GM04504 (cell line): ENCODE measurements at regions not wholly inside any gene's neighbourhood (a gene's known extent, or its start where the extent isn't known, plus 50 kb on each side); places are given as distances from the start of the nearest gene placed in this dataset.

Experiments used
- DNase-seq: peaks from one replicate; pipeline ENCODE4 v3.0.0-alpha.2; 2012; ENCODE audit warnings: low read depth

DNA sequence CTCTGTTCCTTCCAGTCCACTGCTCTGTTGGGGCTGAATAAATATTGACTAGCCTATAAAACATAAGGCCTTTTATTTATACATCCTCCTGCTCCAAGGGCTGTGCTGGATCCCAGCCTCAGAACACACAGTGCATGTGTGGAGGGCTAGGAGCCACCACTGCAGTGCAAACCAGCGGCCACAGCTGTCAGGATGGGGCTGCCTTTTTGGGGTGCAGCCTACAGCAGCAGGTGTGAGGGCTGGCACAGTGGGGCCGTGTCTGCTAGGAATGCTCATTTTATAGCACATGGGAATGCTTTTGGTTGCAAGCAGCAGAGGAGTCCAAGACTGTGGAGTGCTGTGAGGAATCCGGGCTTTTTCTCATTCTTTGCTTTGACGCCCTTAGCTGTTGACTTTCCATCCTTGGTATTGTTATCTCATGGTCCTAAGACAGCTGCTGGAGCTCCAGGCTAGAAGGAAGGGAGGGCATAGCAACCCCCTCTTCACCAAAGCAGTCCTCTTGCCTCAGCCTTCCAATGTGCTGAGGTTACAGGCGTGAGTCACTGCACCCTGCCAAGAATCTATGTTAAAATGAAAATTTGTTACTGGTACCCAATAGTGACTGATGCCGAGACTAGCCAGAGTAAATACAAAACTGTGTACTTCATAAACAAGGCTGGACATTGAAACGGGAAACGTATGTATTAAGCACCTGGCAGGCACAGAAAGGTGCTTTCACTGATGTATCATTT lies 334.3 kb upstream of the GATB start:
- peak; percentile 58 for DNase-seq

DNA sequence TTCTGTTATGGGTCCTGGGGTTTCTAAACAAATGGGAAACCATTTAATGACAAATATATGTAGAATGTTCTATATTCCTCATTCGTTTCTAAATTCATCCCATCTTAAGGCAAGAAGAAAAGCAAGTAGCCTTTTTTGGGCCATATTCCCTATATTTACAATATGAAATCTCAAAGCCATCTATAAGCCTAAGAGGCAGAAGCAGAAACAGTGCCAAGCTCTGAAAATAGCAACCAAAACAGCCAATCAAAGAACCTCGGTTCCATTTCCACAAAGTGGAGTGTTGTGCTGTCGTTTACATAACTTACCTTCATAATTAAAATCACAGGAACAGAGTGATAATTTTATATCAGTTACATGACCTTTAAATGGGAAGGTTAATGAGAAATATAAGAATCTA lies 330.6 kb upstream of the GATB start:
- no peak for DNase-seq

DNA sequence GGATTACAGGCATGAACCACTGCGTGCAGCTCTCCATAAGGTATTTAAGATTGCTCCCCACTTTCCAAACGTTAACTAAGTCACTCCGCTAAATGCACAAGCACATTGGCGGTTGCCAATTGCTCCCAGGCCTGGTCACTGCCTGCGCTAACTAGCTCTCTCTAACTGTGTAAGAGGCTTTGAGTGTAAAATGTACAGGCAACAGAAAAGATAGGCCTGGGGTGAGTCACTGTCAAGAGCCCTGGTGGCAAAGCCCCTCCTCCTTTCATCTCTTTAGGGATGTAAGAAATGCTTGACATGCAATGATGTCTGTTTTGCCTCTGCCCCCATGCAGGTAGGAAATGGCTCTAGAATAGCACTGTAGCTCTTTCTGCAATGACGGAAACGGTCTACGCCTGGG lies 329.7 kb upstream of the GATB start:
- DNase-seq: peak; percentile 34

DNA sequence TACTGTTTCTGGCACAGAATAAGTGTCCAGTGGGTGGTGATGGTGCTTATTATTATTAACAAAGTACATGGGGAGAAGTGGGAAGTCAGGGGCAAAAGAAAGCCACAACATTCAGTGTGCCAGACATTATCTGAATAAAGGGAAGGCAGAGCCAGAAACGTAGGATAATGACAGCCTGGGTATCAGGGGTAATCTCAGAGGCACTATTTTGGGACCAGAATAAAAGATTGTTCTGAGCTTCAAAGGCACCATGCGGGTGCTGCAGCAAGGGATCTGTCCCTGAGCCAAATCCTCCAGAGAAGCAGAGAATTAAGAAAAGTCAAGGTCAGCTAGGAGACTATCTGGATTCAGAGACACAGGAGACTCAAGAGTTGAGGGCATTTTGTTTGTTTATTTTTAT lies 328.8 kb upstream of the GATB start:
- no peak for DNase-seq

DNA sequence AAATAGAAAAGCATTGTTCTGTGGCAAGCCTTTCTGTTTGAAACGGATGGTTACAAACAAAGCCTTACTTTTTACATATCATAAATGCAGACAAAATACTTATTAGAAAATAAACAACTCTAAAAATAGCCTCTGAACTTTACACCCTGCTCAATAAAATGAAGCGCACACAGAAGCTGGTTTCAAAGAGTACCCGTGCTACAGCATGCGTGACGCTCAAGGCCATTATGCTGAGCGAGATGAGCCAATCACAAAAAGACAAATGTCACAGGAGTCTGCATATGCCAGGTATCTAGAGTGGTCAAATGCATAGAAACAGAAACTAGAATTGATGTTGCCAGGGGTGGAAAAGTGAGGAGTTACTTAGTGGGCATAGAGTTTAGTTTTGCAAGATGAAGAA lies 326.5 kb upstream of the GATB start:
- DNase-seq: no peak

DNA sequence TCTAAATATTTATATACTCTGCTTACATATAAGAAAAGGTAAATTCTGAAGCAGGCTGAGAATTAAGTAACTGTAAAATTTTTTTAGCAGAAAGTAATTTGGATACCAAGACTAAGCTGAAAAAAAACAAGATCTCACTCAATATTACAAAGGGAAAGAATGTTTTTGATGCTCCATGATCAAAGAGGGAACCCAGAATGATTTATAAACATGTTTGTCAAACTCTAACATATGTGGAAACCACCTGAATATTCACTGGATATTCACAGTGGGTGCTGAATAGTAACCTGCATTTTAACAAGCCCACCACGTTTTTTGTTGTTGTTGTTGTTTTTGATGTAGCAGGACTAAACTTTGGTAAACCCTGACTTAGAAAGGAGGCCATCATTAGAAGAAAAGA lies 324.9 kb upstream of the GATB start:
- DNase-seq: no peak

DNA sequence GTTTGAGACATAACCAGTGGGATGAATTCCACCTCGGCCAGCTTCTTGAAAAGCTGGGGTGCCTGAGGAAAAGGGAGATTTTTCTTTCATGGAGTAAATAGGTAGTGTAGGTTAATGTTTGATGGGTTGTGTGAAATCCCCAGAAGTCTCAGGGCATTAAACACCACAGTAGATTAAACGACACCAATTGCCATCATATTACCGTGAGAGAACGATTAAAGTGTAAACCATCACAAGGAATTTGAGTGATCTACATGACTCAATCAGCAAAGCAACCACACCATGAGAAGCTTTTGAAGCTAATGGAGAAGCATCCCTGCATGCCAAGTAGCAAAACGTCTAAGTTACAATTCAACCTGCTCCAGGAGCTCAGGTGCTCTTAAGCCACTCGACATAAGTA lies 322.5 kb upstream of the GATB start:
- no peak for DNase-seq

DNA sequence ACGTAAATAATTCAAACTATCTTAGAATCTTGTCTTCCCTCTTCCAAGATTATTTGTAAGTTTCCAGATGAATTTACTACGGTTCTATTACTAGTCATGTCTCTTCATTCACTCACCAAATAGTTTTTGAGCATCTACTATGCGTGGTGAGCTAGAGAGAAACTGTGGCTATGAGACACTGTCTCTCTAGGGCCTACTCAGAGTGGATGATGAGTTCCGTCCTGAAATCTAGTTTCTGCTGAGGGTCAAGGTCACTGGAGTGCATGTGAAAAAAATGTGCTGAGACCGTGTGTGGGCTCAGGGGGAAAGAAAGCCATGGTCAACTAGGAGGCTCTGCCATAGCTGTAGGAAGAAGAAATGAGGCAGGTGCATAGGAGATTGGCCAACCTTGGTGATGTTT lies 320.2 kb upstream of the GATB start:
- DNase-seq: no peak

DNA sequence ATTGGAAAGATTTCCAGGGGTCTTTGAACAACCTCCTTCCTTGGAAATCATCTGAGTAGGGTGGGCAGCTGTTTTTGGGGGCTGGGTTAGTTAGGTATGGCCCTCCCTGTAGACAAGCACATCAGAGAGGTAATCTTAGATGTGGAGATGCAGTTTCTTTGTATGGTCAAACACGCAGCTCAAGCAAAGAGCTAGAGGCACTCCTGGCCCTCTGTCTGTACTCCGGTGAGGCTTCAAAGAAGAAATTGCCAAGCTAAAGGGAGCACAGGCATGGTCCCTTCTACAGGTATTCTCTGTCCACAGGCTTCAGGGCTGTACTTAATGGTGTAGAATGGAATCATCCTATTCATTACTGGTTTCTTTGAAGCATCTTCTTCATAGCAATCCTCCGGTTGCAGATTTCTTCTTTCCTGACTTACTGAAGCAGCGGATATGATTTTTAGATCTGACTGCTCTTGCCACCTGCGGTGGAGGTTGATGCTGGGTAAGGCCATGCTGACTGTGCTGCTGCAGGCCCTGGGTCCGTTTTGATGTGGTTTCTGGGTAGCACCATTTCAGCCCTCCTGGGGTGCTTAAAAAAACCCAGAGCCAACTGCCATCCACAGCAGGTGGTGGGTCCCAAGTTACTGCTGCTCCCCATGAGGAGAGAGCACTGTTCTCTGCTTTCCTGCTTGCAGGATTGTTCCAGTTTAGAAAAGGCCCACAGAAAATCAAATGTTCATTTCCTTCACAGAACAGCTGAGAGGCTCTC lies 318.9 kb upstream of the GATB start:
- DNase-seq: no peak

DNA sequence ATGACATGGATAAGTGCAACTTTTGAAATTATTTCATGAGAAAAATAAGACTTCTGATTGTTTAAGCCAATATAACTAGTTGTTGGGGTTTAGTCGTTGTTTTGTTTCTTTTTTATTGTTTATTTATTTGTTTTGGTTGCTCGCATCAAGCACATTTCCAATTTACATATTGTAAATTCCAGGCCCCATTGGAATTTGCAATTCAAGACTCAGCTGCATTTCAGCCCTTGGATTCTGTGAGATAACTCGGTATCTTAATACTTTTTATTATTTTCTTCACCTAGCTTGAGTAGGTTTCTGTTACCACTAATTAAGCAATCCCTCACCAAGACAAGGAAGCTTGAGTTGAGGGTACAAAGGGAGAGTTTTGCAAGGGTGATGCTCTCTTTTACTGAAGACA lies 318.3 kb upstream of the GATB start:
- DNase-seq: no peak

DNA sequence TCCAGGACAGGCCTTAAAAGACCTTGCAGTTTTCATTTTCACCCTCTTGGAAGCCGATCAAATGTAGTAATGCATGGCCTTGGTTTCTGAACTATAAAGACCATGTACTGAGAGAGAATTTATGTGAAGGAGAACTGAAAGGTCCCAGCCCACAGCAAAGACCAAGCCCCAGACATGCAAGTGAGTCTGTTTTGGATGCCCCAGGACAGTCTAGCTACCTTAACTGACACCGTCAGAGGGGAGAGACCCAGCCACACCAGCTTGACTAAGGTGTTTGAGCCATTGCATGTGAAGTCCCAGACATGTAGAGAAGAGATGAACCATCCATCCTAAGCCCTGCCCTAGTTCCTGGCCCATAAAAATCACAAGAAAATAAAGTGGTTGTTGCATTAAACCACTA lies 316.8 kb upstream of the GATB start:
- DNase-seq: no peak

DNA sequence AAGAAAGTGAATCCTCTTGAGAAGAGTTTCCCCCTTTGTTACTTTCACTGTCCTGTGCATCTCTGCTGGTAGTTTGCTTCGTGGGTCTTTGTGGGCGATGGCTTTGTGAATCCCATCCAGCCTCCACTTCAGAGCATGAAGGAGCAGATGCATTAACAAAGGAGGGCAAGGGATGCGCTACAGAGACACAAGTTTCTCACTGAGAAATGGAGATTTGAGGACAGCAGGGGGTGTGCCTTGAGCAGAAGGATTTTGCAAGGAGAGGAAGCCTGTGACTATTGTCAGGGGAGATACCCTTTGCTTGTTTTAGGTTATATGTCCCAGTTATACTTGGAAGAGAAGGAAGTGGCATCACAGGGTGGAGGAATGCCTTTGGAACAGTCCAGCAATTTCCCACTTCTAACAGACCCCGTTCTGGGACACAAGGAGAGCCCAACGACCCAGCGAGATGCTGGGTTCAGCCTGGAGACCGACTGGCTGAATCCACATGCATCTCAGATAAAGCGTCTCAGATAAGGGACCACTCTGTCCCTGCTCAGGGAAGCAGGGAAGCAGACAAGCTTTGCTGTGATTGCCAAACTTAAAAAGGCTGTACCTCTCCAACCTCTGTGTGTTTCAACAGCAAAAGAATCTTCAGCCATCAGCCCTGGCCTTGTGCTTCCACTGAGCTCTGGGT lies 314.6 kb upstream of the GATB start:
- no peak for DNase-seq

DNA sequence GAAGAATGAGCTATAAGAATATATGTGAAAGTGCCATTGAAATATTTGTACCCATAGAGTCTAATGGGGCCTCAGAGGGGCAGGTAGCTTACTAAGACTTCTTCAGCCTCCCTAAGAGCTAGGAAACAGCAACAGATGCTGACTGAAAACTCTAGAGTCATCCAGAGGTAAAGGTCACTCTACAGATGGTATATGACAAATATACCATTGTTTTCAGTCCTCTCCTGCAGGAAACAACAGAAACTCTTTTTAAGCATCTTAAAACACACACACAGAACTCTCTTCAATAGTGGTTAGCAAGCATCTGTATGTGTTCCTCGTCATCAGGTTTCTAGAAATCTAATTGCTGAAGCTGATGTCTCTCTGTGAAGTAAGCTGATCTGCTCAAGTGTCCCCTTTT lies 313.8 kb upstream of the GATB start:
- DNase-seq: no peak

DNA sequence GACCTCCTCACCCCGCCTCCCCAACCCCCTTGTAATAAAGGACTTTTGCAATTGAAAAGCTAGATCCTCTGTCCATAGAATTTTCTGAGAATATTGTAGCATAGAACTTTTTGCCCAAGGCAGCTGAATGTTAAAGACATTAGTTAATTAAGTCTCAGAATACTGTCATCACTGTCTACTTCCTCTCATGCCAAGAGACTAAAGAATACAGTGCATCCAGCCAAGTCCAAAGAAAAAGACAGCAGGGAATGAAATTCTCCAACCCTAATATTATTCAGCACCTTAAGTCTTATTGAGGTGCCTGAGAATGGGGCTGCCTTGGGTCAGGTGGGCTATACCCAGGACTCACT lies 313.3 kb upstream of the GATB start:
- no peak for DNase-seq

DNA sequence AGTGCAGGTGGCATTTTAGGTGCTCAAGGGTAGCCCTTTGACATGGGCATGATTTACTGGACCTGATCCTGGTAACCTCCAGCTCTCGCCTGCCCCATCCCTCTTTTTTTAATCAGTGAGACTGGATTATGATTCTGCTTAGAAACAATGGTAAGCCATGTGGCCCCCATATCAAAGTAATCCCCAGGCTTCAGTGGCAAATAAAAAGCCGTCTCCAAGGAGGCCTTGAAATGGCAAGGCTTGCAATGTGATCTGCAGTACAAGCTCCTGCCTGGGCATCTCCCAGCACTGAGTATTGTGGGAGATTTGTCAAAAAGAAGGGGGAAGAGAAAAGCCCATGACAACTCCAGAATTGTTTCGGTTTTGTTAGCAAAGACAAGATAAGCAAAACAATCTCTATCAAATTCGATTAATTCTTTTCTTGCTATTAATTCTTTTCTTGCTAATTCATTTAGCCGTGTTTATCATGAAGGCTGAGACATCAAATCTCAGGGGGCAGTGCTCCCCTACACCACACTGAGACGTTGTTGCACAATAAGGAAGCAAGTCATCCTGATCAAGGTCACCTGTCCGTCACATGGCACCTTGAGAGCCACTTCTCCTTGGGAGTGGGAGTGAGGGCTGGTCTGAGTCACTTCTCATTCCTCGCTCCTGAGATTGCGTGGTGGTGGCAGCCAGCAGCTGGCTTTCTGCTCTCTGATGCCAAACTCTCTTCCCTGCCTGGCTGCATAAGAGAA lies 312.7 kb upstream of the GATB start:
- no peak for DNase-seq

DNA sequence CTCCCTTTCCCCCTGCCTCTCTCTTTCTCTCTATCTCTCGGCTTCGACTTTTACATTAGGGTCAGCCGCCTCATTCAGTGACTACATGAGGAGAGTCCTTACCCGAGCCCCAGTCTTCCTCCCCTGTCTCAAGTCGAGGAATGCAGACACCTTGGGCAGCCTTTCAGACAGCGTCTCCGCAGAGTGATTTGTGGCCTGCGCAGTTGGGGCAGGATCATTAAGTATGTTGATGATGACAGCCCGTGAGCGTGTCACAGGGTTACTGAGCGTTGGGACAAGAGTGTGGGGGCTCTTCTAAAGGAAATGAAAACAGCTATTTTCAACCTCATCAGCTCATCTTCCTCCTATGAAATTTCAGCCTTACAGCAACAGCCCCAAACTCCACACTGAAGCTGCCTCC lies 312.1 kb upstream of the GATB start:
- no peak for DNase-seq

DNA sequence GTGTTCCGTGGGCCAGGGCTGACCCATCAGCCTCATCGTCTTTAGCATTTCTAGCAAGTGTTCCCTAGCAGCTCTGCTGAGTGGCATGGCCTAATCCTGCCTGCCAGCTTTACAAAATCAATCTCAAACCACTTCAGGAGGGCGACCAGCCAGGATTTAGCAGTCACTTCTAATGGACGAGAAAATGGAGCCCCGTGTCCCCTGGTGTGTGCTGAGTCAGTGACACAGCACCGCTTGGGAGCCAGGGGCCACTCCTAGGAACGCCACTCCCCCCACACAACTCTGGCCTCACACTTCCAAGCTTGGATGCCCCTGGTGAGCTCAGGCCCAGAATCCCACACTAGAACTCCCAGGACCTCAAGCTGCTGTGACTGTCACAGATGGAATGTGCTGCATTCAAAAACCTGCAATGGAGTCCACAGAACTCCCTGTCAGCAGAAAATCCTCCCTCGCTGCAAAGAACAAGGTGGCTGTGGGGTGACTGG lies 311.2 kb upstream of the GATB start:
- no peak for DNase-seq

DNA sequence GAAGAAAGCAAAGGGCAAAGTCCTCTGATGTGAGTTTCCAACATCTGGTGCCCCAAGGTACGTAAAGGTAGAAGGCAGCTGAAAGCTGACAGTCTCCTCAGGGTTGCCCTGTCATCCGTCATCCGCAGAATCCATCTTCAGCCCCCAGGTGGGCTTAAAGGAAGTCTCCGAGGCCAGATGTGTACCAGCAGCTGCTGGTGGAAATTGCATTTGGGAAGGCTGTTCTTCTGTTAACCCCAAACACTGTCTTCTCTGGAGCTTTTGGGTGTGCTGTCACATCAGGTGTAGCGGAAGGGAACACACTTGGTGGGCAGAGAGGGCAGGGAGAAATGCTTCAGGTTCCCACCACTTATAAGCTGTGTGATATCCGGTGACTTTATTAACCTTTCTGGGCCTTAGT lies 310.0 kb upstream of the GATB start:
- no peak for DNase-seq

DNA sequence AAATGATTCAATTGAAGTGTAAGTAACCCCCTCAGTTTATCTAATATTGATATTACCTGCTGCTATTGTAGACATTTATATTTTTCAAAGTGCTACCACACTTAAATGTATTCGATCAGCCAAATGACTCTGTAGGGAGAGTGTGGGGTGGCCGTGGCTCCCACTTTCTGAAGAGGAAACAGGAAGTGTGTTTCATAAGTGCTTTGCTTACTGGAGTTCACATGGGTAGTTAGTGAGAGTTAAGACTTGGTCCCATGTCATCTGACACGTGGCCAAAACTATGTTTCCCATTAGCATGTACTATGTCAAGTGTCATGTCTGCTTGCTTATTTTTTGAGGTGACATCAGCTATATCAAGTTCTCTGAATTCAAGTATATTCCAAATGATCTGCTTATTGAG lies 308.1 kb upstream of the GATB start:
- DNase-seq: no peak

DNA sequence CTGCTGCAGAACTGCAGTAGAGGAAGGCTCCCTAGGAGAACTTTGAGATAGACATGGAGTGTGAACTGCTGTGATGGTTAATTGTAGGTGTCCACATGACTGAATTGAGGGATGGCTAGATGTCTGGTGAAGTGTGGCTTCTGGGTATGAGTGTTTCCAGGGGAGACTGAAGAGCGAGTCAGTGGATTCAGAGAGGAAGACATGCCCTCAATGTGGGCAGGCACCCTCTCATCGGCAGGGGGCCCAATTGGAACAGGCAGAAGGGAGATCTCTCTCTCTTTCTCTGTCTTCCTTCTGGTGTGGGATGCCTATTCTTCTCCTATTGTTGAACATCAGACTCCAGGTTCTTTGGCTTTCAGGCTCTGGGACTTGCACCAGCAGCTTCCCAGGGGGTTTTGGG lies 304.7 kb upstream of the GATB start:
- no peak for DNase-seq

DNA sequence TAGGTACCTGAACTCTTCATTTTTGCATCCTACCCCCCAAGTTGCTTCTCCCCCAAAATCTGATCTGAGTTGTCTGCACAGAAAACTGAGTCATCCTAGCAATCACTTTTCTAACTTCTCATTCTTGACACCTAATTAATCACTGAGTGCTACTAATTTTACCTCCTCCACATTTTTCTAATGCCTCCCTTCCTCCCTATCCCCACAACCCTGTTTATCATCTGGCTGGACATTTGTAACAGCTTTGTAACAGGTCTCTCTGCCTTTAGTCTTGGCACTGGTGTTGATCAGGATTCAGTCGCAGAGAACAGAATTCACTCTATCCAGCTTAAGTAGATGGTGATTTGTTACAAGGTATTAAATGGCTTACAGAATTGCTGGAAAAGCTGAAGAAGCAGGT lies 303.9 kb upstream of the GATB start:
- no peak for DNase-seq

DNA sequence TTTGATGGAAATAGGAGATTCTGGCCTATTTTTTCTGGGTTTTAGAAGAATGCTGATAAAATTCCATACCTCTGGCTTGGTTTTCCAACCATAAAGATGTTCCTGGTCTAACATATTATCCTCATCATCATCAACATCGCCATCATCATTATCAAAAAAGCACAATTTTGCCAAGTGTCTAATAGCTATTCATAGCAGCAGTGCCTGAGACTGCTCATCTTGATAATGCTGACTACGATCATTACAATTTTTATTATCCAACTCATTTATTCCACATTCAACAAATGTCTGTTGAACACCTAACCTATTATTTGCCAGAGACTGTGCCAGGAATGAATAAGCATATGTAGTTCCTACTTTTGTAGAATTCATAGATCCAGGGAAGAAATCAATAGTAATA lies 303.5 kb upstream of the GATB start:
- no peak for DNase-seq
